ENCODE measurements at regions not wholly inside any gene's neighbourhood (a gene's known extent, or its start where the extent isn't known, plus 50 kb on each side); places are given as distances from the start of the nearest gene placed in this dataset.
"Not testable (repeated sequence)": the region's sequence is repeated elsewhere in the genome, so short reads cannot be mapped to it uniquely, and the experiment has no call there.

DNA sequence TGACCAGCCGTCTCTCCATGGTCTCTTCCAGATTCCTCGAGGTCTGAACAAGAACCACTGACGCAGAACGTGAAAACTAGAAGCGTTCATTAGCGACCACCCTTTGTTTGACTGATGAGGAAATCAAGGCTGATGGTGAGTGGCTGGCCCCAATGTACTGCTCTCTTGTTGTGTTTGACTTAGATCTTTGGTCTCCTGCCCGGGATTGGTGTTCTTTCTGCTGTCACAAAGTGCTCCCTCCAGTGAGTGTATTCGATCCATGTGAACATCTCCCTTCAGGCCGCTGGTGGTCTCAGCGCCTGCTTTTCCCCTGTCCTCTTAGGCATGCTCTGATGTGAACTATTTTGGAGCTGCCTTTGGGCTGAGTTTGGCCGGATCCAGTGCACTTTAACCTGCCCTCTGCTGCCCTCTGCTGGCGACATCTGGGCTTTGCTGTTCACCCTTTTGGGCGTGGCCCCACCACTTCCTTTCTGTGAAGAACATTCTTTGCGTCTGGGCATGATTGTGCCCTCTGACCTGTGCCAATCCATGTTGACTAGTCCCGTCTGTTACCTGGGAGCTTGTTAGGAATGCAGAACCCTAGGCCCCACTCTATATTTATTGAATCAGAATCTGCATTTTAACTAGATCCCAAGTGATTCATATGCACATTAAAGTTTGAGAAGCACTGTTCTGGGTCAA lies 279.1 kb downstream of the TTC6 start:
- Histone ChIP-seq H3K9me3 (ENCODE audit: control insufficient read depth, insufficient read depth, low read length) (no peaks in the 10 kb centered on the region), H3K27me3 (ENCODE audit: control insufficient read depth, insufficient read depth, low read length) (no peaks in the 10 kb centered on the region), H3K4me3 (ENCODE audit: low read depth, low read length) (no peak overlapping the region), H3K27ac (ENCODE audit: low read depth, low read length) (no peak overlapping the region)
- TF ChIP-seq, protein P1, sequence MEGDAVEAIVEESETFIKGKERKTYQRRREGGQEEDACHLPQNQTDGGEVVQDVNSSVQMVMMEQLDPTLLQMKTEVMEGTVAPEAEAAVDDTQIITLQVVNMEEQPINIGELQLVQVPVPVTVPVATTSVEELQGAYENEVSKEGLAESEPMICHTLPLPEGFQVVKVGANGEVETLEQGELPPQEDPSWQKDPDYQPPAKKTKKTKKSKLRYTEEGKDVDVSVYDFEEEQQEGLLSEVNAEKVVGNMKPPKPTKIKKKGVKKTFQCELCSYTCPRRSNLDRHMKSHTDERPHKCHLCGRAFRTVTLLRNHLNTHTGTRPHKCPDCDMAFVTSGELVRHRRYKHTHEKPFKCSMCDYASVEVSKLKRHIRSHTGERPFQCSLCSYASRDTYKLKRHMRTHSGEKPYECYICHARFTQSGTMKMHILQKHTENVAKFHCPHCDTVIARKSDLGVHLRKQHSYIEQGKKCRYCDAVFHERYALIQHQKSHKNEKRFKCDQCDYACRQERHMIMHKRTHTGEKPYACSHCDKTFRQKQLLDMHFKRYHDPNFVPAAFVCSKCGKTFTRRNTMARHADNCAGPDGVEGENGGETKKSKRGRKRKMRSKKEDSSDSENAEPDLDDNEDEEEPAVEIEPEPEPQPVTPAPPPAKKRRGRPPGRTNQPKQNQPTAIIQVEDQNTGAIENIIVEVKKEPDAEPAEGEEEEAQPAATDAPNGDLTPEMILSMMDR (IDR thresholded peaks at IDR 0.05; ENCODE audit: low read depth, low read length), result peak; percentile 93
- ChIA-PET CTCF (interaction anchor here (0.5 to 4.8 kb wide), 54 partner anchors 9 to 1223 kb away, joined by 3 to 112 read pairs (median 4); partner anchors contain the start of gene FOXA1), POLR2A (no interaction called here)
- DNase-seq (ENCODE audit: low read depth, low spot score), result peak; percentile 20

DNA sequence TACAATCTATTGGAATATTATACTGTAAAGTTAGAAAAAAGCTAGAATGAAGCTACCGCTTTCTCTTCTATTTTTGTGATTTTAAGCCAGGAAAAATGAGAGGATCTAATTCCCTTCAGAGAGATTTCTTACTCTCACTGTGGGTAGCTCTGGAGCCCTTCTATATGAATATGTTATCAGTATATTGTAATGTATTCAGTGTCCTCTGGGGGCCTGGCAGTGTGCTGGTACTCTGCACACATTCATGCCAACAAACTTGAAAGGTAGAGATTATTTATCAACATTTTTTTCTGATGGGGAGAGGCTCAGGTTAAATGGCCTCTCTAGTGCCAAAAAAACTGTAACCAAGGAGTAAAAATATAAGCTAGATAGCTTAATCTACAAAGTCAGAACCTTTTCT lies 292.8 kb downstream of the TTC6 start:
- Histone ChIP-seq H3K27me3 (ENCODE audit: control insufficient read depth, insufficient read depth, low read length) (no peaks in the 10 kb centered on the region), H3K4me3 (ENCODE audit: low read depth, low read length) (no peak overlapping the region), H3K27ac (ENCODE audit: low read depth, low read length) (no peak overlapping the region), H3K9me3 (ENCODE audit: control insufficient read depth, insufficient read depth, low read length) (no peaks in the 10 kb centered on the region)
- DNase-seq (ENCODE audit: low read depth, low spot score), result no peak
- TF ChIP-seq, protein P1 (IDR thresholded peaks at IDR 0.05; ENCODE audit: low read depth, low read length), result no peak
- ChIA-PET POLR2A (no interaction called here), CTCF (interaction anchor here (0.6 to 3.9 kb wide), 6 partner anchors 14 to 980 kb away, joined by 3 to 20 read pairs (median 6); no protein-coding TSS in a partner anchor)

DNA sequence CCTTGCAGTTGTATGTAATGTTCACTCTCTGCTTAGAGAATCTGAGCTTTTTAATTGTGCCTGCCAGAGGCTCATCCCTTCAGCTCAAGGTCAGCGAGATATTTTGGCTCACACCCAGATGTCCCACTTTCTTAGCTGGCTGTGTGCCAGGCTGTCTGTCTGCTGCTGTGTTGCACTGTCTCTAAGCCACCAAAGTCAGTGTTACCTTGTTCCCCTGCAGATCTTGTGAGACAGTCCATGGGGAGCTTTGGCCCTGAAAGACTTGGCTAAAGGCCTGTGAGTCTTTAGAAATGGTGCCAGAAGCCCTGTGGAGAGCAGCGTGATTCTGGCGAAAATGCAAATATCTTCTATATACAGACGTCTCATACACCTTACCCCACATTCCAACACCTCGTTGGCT lies 293.7 kb downstream of the TTC6 start:
- no peak overlapping the region for H3K27ac ChIP-seq (ENCODE audit: low read depth, low read length)
- no peak overlapping the region for H3K4me3 ChIP-seq (ENCODE audit: low read depth, low read length)
- TF ChIP-seq, protein P1 (IDR thresholded peaks at IDR 0.05; ENCODE audit: low read depth, low read length), result no peak
- CTCF ChIA-PET, result interaction anchor here (0.6 to 3.9 kb wide), 7 partner anchors 10 to 979 kb away, joined by 3 to 20 read pairs (median 5); no protein-coding TSS in a partner anchor
- POLR2A ChIA-PET, result no interaction called here
- no peaks in the 10 kb centered on the region for H3K27me3 ChIP-seq (ENCODE audit: control insufficient read depth, insufficient read depth, low read length)
- H3K9me3 ChIP-seq (ENCODE audit: control insufficient read depth, insufficient read depth, low read length), result no peaks in the 10 kb centered on the region
- no peak for DNase-seq (ENCODE audit: low read depth, low spot score)

DNA sequence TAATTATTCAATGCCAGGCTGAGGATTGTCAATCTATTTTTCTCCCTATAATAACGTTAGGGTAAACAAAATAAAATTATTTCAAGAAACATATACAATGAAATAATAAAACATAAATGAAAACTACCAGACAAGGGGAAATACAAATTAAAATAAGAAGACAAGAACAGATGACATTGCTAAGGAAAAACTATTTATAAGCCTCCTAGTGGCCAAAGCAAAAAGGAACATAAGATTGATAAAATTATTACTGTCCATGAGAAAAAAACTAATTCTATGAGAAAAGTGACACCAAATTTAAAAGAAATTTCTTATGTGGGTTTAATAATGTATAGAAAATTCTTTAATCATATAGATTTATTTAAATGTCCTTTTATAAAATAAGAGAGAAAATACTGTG lies 294.7 kb downstream of the TTC6 start:
- DNase-seq (ENCODE audit: low read depth, low spot score), result no peak
- Histone ChIP-seq H3K27ac (ENCODE audit: low read depth, low read length) (no peak overlapping the region), H3K27me3 (ENCODE audit: control insufficient read depth, insufficient read depth, low read length) (no peaks in the 10 kb centered on the region), H3K9me3 (ENCODE audit: control insufficient read depth, insufficient read depth, low read length) (no peaks in the 10 kb centered on the region), H3K4me3 (ENCODE audit: low read depth, low read length) (no peak overlapping the region)
- ChIA-PET CTCF (interaction anchor here (1.3 to 3.9 kb wide), 3 partner anchors 9 to 978 kb away, joined by 3 to 20 read pairs (median 8); no protein-coding TSS in a partner anchor), POLR2A (no interaction called here)
- TF ChIP-seq, protein P1 (IDR thresholded peaks at IDR 0.05; ENCODE audit: low read depth, low read length), result peak; percentile 37

DNA sequence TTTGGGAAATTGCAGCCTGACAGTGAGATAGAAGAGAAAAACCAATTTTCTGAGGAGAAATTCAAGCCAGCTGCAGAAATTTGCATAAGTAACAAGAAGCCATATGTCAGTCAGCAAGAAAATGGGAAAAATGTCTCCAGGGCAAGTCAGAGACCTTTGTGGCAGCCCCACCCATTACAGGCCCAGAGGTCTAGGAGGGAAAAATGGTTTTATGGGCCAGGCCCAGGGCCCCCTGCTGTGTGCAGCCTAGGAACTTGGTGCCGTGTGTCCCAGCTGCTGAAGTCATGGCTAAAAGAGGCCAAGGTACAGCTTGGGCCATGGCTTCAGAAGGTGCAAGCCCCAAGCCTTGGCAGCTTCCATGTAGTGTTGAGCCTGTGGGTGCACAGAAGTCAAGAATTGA lies 296.1 kb downstream of the TTC6 start:
- DNase-seq (ENCODE audit: low read depth, low spot score); H3K27ac ChIP-seq (ENCODE audit: low read depth, low read length); H3K27me3 ChIP-seq (ENCODE audit: control insufficient read depth, insufficient read depth, low read length); H3K9me3 ChIP-seq (ENCODE audit: control insufficient read depth, insufficient read depth, low read length); H3K4me3 ChIP-seq (ENCODE audit: low read depth, low read length); POLR2A ChIA-PET; CTCF ChIA-PET: not testable (repeated sequence)

All from AG04450 (cell line).